SK-N-MC (cell line): ENCODE measurements at regions not wholly inside any gene's neighbourhood (a gene's known extent, or its start where the extent isn't known, plus 50 kb on each side); places are given as distances from the start of the nearest gene placed in this dataset.

Source experiments
- EZH2 ChIP-seq: fragments of 200-600 bp; sonication (generic); IDR thresholded peaks from one replicate; pipeline ENCODE4 v1.6.1; 2017; ENCODE audit warnings: antibody characterized with exemption
- POLR2AphosphoS5 ChIP-seq: IDR thresholded peaks from 2 replicates; pipeline ENCODE4 v1.6.1; 2012; ENCODE audit warnings: mild to moderate bottlenecking, low read depth, low read length, borderline replicate concordance

DNA sequence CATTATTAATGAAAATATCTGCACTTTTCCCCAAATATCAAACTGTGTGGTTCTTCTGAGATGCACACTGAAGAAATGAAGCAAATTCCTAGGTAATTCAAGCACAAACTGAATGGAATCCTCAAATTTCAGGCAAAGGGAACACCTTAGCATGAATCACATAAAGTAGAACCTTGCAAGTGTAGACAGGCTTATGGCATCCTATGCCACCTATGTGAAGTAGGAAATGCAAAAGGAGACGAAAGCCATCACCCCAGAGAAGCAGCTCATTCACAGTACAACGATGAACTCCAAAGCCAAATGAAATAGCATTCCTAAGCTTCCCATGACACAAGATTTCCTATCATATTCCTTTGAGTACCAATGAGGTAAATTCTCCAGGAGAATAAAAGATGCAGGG, 461.2 kb upstream of the RUNX1 start:
- TF ChIP-seq POLR2AphosphoS5 (no peak), EZH2 (no peak)
